HCT116 (cell line): ENCODE measurements at regions not wholly inside any gene's neighbourhood (a gene's known extent, or its start where the extent isn't known, plus 50 kb on each side); places are given as distances from the start of the nearest gene placed in this dataset.

Experiments used
- ATAC-seq: fragments of 200-7000 bp; cut with Tn5 transposase; 2 replicates; pipeline ENCODE4 v1.9.1; 2020; ENCODE audit warnings: mild to moderate bottlenecking, moderate library complexity
- BruUV-seq: library from RNA; stranded (reverse); fragments of 400-500 nt; replicated peaks from 2 replicates; lab custom pipeline; 2021; lab: Mats Ljungman, UMichigan
- CTCF ChIA-PET: fragments of 300-600 bp; sonication (Branson Sonifier 250); formaldehyde crosslinking; loops from one replicate; lab custom pipeline; 2021; ENCODE audit warnings: antibody characterized with exemption; lab: Charles Lee
- POLR2A ChIA-PET: fragments of 300-600, 350-600 bp; sonication (Branson Sonifier 250); formaldehyde crosslinking; loops from one replicate; lab custom pipeline; 2021; ENCODE audit warnings: antibody characterized with exemption; lab: Charles Lee
- RAD21 ChIA-PET, 2 experiments: fragments of 300-600 bp; sonication (Branson Sonifier 250); formaldehyde crosslinking; loops; one replicate each; lab custom pipeline; 2023; ENCODE audit warnings: low total read pairs in 2 of 2; ENCODE audit not compliant: uncharacterized antibody in 2 of 2, unreplicated experiment in 2 of 2, low non-redundant PET in 1 of 2; lab: Charles Lee
- DNase-seq: peaks from one replicate; pipeline ENCODE4 v3.0.0-alpha.2; 2010; ENCODE audit warnings: low read depth, low spot score
- H2AFZ ChIP-seq: fragments of 200-600 bp; shearing (Covaris generic), sonication (generic); 2 replicates; pipeline ENCODE4 v1.6.1; 2017; ENCODE audit warnings: low read depth, mixed run types, mixed read lengths, antibody characterized with exemption, low read length; ENCODE audit not compliant: poor library complexity, severe bottlenecking
- H3K27ac ChIP-seq: 2 replicates; pipeline ENCODE4 v1.5.1; 2012; ENCODE audit warnings: low read depth, low read length
- H3K27me3 ChIP-seq: fragments of 200-600 bp; sonication (generic); 2 replicates; pipeline ENCODE4 v1.6.1; 2016; ENCODE audit warnings: mixed run types, low read length, mixed read lengths; ENCODE audit not compliant: insufficient read depth
- H3K36me3 ChIP-seq, 2 experiments: fragments of 200-500 bp in 1 of 2; fragments of 200-600 bp in 1 of 2; sonication (Bioruptor generic) in 1 of 2; sonication (generic) in 1 of 2; 2 replicates each; pipeline versions ENCODE4 v1.5.1 to v1.6.1; 2014 to 2016; ENCODE audit warnings: low read length in 2 of 2, inconsistent platforms in 1 of 2, mixed read lengths in 1 of 2, mixed run types in 1 of 2; ENCODE audit not compliant: insufficient read depth in 2 of 2, control insufficient read depth in 1 of 2
- H3K4me1 ChIP-seq, 2 experiments: fragments of 200-600 bp in 1 of 2; sonication (generic) in 1 of 2; 2 replicates each; pipeline versions ENCODE4 v1.5.1 to v1.6.1; 2012 to 2017; ENCODE audit warnings: low read length in 2 of 2, inconsistent platforms in 1 of 2, mild to moderate bottlenecking in 1 of 2, mixed read lengths in 1 of 2, mixed run types in 1 of 2, moderate library complexity in 1 of 2; ENCODE audit not compliant: insufficient read depth in 2 of 2, control insufficient read depth in 1 of 2
- H3K4me2 ChIP-seq: fragments of 200-600 bp; sonication (generic); 2 replicates; pipeline ENCODE4 v1.6.1; 2017; ENCODE audit warnings: mixed run types, low read length, mixed read lengths
- H3K4me3 ChIP-seq, 2 experiments: fragments of 200-600 bp in 1 of 2; sonication (generic) in 1 of 2; replicated peaks in 1 of 2; 2 replicates each; pipeline ENCODE4 v1.5.1; 2011 to 2016; ENCODE audit warnings: low read length in 2 of 2, control low read depth in 1 of 2, low read depth in 1 of 2, mild to moderate bottlenecking in 1 of 2, mixed read lengths in 1 of 2, mixed run types in 1 of 2
- H3K79me2 ChIP-seq: fragments of 200-600 bp; sonication (generic); 2 replicates; pipeline ENCODE4 v1.6.1; 2017; ENCODE audit warnings: mild to moderate bottlenecking, mixed run types, low read length, moderate library complexity, mixed read lengths; ENCODE audit not compliant: insufficient read depth
- H3K9ac ChIP-seq: fragments of 200-600 bp; sonication (generic); 2 replicates; pipeline ENCODE4 v1.6.1; 2016; ENCODE audit warnings: low read length, mixed read lengths
- H3K9me2 ChIP-seq: fragments of 200-600 bp; sonication (generic), shearing (Covaris generic); 2 replicates; pipeline ENCODE4 v1.6.1; 2017; ENCODE audit warnings: mixed run types, mild to moderate bottlenecking, moderate library complexity; ENCODE audit not compliant: insufficient read depth
- H3K9me3 ChIP-seq, 2 experiments: fragments of 200-500 bp in 1 of 2; fragments of 200-600 bp in 1 of 2; sonication (Bioruptor generic) in 1 of 2; sonication (generic) in 1 of 2; 2 replicates each; pipeline ENCODE4 v1.6.1; 2014 to 2017; ENCODE audit warnings: low read length in 2 of 2, mixed read lengths in 2 of 2, inconsistent platforms in 1 of 2, low read depth in 1 of 2, mild to moderate bottlenecking in 1 of 2, mixed run types in 1 of 2, moderate library complexity in 1 of 2; ENCODE audit not compliant: control insufficient read depth in 1 of 2, insufficient read depth in 1 of 2
- H4K20me1 ChIP-seq: fragments of 200-600 bp; sonication (generic), shearing (Covaris generic); 2 replicates; pipeline ENCODE4 v1.6.1; 2017; ENCODE audit warnings: mixed run types, mild to moderate bottlenecking, moderate library complexity; ENCODE audit not compliant: insufficient read depth
- CBX3 ChIP-seq: IDR thresholded peaks from 2 replicates; pipeline ENCODE4 v1.6.1; 2012; ENCODE audit warnings: low read depth
- EGR1 ChIP-seq: IDR thresholded peaks from 2 replicates; pipeline ENCODE4 v1.6.1; 2012; ENCODE audit warnings: low read depth
- EZH2 ChIP-seq: fragments of 200-600 bp; sonication (generic); IDR thresholded peaks from 2 replicates; pipeline ENCODE4 v1.6.1; 2017; ENCODE audit warnings: antibody characterized with exemption, mixed run types
- EZH2phosphoT487 ChIP-seq: fragments of 200-600 bp; IDR thresholded peaks from 2 replicates; pipeline ENCODE4 v1.6.1; 2018; ENCODE audit warnings: antibody characterized with exemption, borderline replicate concordance
- FOSL1 ChIP-seq: IDR thresholded peaks from 2 replicates; pipeline ENCODE4 v1.6.1; 2012; ENCODE audit warnings: low read depth
- JUND ChIP-seq: IDR thresholded peaks from 2 replicates; pipeline ENCODE4 v1.6.1; 2012
- MAX ChIP-seq: IDR thresholded peaks from 2 replicates; pipeline ENCODE4 v1.6.1; 2012
- RAD21 ChIP-seq: IDR thresholded peaks from 2 replicates; pipeline ENCODE4 v1.6.1; 2012; ENCODE audit warnings: low read depth, mild to moderate bottlenecking
- SP1 ChIP-seq: IDR thresholded peaks from 2 replicates; pipeline ENCODE4 v1.6.1; 2012; ENCODE audit warnings: low read depth
- TCF7L2 ChIP-seq: IDR thresholded peaks from 2 replicates; pipeline ENCODE4 v1.7.0; 2011; ENCODE audit warnings: borderline replicate concordance, inconsistent platforms; ENCODE audit not compliant: insufficient read depth, insufficient read length; ENCODE audit errors: extremely low read depth
- ZNF274 ChIP-seq: fragments of 200-500 bp; sonication (Bioruptor generic); IDR thresholded peaks from 2 replicates; pipeline ENCODE4 v1.6.1; 2014; ENCODE audit warnings: mild to moderate bottlenecking, low read depth, low read length, inconsistent platforms
- intact Hi-C: fragments of 100-400 bp; cut with micrococcal nuclease; formaldehyde crosslinking; loops from 2 replicates; pipeline ENCODE4 v1.10.0; 2022

DNA sequence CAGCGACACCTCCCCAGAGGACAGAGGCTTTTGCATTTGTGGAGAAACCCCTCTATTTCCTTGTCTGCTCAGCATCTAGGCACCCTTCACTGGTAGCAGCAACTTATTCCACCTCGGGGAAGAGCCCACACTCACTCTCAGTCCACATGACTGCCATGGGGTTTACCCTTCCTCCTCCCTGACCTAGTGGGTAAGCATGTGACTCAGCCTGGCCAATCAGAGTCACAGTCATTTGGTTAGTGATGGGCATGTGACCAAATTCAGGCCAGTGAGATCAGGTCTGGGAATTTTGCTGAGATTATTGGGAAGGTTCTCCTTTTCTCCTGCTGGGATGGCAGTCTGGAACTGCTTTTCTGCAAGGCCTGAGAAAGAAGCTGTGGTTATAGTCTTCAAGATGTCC lies 145.7 kb upstream of the PHACTR3 start:
- no peaks in the 10 kb centered on the region for H3K36me3 ChIP-seq
- TF ChIP-seq TCF7L2 (no peak), ZNF274 (no peak), FOSL1 (no peak), CBX3 (no peak), SP1 (no peak), EZH2phosphoT487 (no peak), EGR1 (no peak), RAD21 (no peak), MAX (no peak), JUND (no peak)
- no TSS peak for BruUV-seq
- ChIA-PET RAD21 (no interaction called here), POLR2A (no interaction called here), CTCF (no interaction called here)
- H3K9me2 ChIP-seq, result no peaks in the 10 kb centered on the region
- H3K27me3 ChIP-seq, result no peaks in the 10 kb centered on the region
- H3K79me2 ChIP-seq, result no peaks in the 10 kb centered on the region
- DNase-seq (no peak), ATAC-seq (no peak)
- 0 out of 4 replicates have a peak, but pooled peaks cover 0 to 4% of the 10 kb centered on the region in 2 experiments for H3K4me1 ChIP-seq
- H3K27ac ChIP-seq, result no peak overlapping the region
- no peak overlapping the region for H2AFZ ChIP-seq
- no peaks in the 10 kb centered on the region for H4K20me1 ChIP-seq
- no peak overlapping the region for H3K4me2 ChIP-seq
- no peaks in the 10 kb centered on the region for H3K9me3 ChIP-seq
- no peak overlapping the region for H3K9ac ChIP-seq
- intact Hi-C loops, result loop anchor here (5.0 to 10.0 kb wide), 3 partner anchors 371 to 1864 kb away; no protein-coding TSS in a partner anchor
- no peak overlapping the region for H3K4me3 ChIP-seq

- CTCF ChIA-PET, result no interaction called here
- Histone ChIP-seq H3K27me3 (no peaks in the 10 kb centered on the region), H3K36me3 (no peaks in the 10 kb centered on the region), H3K9ac (no peak overlapping the region), H3K9me2 (no peaks in the 10 kb centered on the region), H3K4me2 (no peak overlapping the region), H3K27ac (no peak overlapping the region), H3K79me2 (no peaks in the 10 kb centered on the region), H4K20me1 (no peaks in the 10 kb centered on the region), H3K9me3 (no peaks in the 10 kb centered on the region), H3K4me3 (no peak overlapping the region), H3K4me1 (0 out of 4 replicates have a peak, but pooled peaks cover 0 to 4% of the 10 kb centered on the region in 2 experiments), H2AFZ (no peak overlapping the region)
- ATAC-seq (no peak), DNase-seq (no peak)
- TF ChIP-seq EZH2 (no peak), ZNF274 (no peak), EGR1 (no peak), CBX3 (no peak), JUND (no peak)
- no TSS peak for BruUV-seq
- intact Hi-C loops, result loop anchor here (5.0 to 10.0 kb wide), 3 partner anchors 372 to 1865 kb away; no protein-coding TSS in a partner anchor
- POLR2A ChIA-PET, result no interaction called here
- RAD21 ChIA-PET, result no interaction called here
Measured at GRCh38 chr20:59459586-59459985, 144.8 kb upstream of the PHACTR3 start.
